Inflammatory macrophage treated with lipopolysaccharide for 4 hours (primary cell): ENCODE measurements at regions not wholly inside any gene's neighbourhood (a gene's known extent, or its start where the extent isn't known, plus 50 kb on each side); places are given as distances from the start of the nearest gene placed in this dataset.

Source experiments
- DNase-seq: peaks from one replicate; pipeline ENCODE4 v3.0.0-alpha.2; 2020

GRCh38 chr2:217570394-217570793 is 432.4 kb downstream of the TNS1 start:
- DNase-seq: no peak

GRCh38 chr2:217568289-217568971 is 434.4 kb downstream of the TNS1 start:
- DNase-seq: no peak

- DNase-seq: no peak
These were observed 439.2 kb downstream of the TNS1 start for GRCh38 chr2:217563565-217563964.

GRCh38 chr2:217562871-217563480 is 439.8 kb downstream of the TNS1 start:
- DNase-seq: no peak

GRCh38 chr2:217559084-217559483 is 443.7 kb downstream of the TNS1 start:
- peak; percentile 17 for DNase-seq

DNA sequence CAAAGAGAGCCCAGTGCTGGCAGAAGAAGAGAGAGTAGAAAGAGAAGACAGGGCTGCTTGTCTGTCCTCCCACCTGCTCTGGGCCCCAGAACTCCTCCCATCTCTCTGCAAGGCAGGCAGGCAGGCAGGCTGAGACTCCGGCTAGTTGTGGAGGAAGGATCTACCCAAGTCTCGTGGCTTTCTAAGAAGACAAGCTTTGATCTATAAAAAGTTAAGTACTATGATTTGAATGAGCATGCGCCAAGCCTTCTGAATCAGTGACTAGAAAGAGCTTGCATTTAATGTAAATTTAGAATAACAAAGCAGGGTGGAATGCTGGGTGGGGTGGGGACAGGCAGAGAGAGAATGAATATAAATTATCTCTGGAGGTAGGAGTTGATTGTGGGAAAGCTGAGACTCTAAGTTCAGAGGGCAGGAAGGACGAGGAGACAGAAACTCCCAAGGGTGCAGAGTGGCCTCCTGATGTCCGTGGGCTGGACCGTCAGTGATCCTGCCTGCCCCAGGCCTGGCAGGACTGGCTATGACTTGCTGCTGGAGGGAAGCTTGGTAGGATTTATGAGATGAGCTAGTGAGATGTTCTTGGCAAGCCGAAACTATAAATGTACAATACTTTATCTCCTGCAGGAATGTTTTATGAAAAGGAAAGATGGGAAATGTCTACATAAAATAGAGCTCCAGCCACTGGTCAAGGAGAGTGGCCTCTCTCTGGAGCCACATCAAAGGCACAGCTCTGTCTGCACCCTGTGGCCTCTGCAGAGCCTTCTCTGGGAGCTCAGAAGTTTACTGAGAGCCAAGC is 447.5 kb downstream of the TNS1 start:
- DNase-seq: no peak

GRCh38 chr2:217553679-217554078 is 449.1 kb downstream of the TNS1 start:
- no peak for DNase-seq

GRCh38 chr2:217553202-217553601 is 449.6 kb downstream of the TNS1 start:
- DNase-seq: no peak

GRCh38 chr2:217552081-217552480 is 450.7 kb downstream of the TNS1 start:
- DNase-seq: no peak

- no peak for DNase-seq
These were observed 451.4 kb downstream of the TNS1 start for GRCh38 chr2:217551252-217551899.

DNA sequence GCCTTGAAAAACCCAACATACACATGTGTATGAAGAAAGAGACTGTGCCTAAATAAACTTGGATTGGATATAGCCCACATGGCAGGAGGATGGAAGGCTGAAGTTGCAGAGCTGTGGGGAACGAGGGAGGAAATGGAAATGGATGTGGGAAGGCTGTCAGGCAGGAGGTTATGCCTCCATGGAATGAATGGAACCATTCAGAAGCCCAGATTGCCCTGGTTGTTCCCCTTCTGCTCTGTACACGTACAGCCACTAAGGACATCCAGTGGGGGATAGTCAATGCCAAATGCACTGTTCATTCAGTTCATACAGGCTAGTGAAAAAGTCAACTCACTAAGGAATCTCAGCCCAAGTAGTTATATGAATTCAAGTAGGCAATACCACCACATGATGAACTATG is 463.7 kb downstream of the TNS1 start:
- DNase-seq: no peak

- no peak for DNase-seq
These were observed 464.1 kb downstream of the TNS1 start for GRCh38 chr2:217538719-217539118.

DNA sequence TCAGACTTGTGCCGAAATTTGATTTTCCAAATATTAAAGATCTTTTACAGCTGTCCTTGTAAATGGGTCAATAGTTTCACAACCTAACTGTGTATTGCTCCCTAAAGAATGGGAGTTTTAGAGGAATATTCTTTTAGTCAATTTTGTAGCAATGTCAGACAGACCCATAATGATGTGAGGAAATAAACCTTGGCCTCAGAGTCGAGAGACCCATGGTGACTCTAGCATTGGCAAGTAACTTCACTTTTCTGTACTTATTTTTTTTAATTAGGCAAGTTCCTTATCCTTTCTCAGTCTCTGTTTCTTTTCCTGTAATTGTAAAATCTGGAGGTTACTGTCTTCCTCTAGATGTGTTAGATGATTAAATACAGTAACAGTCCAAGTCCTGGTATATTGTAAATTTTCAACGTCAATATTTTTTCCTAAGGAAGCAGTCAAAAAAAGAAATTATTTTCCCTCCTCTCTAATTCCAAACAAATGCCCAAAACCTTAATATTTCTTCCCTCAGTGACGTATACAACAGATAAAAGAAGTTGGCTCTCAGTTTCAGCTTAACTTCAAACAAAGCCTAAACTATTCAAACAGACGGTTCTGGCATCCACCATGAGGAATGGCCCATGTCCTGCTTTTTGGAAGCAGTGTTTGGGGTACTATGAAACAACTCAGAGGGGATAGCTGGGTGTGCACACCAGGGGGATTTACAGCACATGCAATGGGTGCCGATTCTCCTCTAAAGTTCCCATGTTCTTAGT is 466.7 kb downstream of the TNS1 start:
- no peak for DNase-seq

DNA sequence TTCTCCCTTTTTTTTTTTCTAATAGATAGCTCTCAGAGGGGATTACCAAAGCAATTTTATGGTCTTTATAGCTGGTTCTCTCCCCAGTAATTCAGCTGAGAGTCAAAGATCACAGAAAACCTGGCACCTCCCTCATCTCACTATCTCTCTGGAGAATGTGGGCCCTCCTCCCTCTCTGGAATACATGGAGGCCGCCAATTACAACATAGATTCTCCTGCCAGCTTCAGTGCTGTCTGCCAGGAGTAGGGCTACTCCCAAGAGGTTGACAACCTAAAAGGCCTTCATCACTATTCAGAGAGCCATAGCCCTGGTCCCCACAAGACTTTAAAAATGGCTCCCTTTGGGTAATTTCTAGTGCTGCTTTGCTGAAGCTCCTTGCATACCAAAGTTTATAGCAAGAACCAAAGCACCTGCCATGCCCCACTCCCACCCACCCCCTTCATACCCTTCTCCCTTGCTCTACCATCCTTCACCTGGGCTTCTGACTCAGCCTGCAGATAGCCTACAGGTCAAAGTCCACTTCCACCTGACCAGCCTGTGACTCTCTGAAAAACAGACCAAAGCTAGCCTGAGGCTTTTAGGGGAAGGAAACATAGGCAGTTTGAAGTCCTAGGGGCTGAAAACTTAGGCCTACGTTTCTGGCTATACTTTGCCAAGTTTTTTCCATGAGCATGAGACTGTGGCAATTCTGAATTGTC is 472.3 kb downstream of the TNS1 start:
- DNase-seq: no peak

GRCh38 chr2:217529271-217529670 is 473.5 kb downstream of the TNS1 start:
- no peak for DNase-seq

- DNase-seq: no peak
These were observed 475.1 kb downstream of the TNS1 start for GRCh38 chr2:217527590-217528202.

GRCh38 chr2:217525076-217525475 is 477.7 kb downstream of the TNS1 start:
- no peak for DNase-seq

DNA sequence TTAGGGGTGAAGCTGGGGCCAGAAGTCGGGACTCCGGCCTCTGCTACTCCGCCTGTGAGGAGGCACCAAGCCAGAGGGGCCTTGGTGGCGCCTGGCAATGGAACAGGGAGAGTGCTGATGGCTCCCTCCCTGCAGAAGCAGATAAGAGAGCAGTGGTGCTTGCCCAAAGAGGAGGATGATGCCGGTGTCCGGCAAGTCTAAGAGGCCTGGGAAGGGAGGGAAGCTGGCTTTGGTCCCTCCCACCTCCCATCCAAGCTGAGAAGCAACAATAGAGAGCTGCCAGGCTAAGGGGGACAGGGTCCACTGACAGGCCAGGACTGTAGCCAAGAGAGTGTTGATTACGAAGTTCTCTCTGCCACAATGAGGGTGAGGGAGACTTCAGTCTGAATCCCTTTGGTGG is 479.5 kb downstream of the TNS1 start:
- DNase-seq: no peak

GRCh38 chr2:217521820-217522219 is 481.0 kb downstream of the TNS1 start:
- peak; percentile 37 for DNase-seq

DNA sequence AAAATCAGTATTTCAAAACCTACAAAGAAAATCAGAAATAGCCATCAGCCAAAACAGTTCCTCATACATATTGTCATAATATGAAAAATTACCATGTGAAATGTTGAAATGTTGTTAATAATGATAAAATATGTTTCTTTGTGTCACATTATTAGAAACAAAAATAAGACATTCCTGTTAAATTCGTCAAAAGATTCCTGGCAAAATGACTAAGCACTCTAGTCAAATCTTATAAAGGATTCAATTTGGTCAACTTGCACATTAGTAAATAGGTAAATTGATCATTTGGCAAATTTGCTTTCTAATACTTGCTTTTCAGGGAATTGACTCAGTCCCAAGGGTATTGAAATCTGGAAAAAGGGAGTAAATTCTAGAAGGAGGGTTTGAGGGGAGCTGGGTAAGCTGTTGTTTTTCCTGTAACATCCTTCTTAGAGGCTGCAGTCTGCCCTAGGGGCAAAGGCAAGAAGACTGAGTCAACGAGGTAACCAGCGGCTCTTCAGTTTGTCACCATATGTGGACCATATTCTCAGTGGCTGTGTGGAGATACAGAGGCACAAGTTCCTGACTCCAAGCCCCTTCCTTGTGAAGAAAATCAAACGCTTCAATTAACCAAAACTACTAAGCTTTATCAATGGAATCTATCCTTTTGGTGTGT is 482.3 kb downstream of the TNS1 start:
- DNase-seq: no peak

DNA sequence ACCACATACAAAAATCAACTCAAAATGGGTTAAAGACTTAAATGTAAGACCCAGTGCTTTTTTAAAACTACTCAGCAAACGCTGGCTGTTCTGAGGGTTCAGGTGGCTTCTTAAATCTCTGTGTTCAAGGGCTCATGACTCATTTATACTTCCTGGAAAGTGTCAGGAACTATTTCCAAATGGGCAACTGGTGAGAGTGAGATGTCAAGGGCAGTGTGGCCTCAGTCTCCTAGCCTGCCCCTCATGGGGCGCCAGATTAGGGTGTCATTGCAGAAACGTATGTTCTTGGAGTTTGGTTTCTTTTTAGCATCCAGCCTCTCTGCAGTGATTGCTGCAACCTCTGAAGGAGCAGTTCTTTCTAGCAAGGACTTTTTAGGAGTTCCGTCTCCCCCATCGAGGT is 485.4 kb downstream of the TNS1 start:
- peak; percentile 7 for DNase-seq
